GM12878 (cell line): ENCODE measurements at regions not wholly inside any gene's neighbourhood (a gene's known extent, or its start where the extent isn't known, plus 50 kb on each side); places are given as distances from the start of the nearest gene placed in this dataset.

Experiments
- ATAC-seq: fragments of 200-7000 bp; cut with Tn5 transposase; 3 replicates; pipeline ENCODE4 v1.9.1; 2020; ENCODE audit warnings: mild to moderate bottlenecking, moderate library complexity
- BruUV-seq: library from RNA; stranded (reverse); fragments of 400-500 nt; replicated peaks from 2 replicates; lab custom pipeline; 2021; lab: Mats Ljungman, UMichigan
- CTCF ChIA-PET: fragments of 300-600 bp; sonication (Branson Sonifier 250); formaldehyde crosslinking; extraction: SDS; loops from one replicate; lab custom pipeline; 2021; ENCODE audit warnings: inconsistent platforms; lab: Yijun Ruan, JAX
- POLR2A ChIA-PET: fragments of 350-600 bp; formaldehyde crosslinking; extraction: SDS; loops from one replicate; lab custom pipeline; 2021; ENCODE audit warnings: inconsistent platforms; lab: Charles Lee
- RAD21 ChIA-PET: fragments of 300-600 bp; sonication (Branson Sonifier 250); formaldehyde crosslinking; loops from one replicate; lab custom pipeline; 2023; ENCODE audit warnings: antibody characterized with exemption; ENCODE audit not compliant: unreplicated experiment; lab: Charles Lee
- SMC1A ChIA-PET: fragments of 300-600 bp; sonication (Branson Sonifier 250); formaldehyde crosslinking; loops from one replicate; lab custom pipeline; 2023; ENCODE audit not compliant: unreplicated experiment, uncharacterized antibody; lab: Charles Lee
- DNase-seq: peaks from one replicate; pipeline ENCODE4 v3.0.0-alpha.2; 2011; ENCODE audit warnings: low read depth, low spot score
- FAIRE-seq: peaks from 3 replicates; lab custom pipeline; 2011; peaks lifted over from hg19 to GRCh38; lab: Jason Lieb, UNC
- H2AFZ ChIP-seq: 2 replicates; pipeline ENCODE4 v1.6.0; 2011; ENCODE audit warnings: low read depth, low read length, control low read depth; ENCODE audit not compliant: control insufficient read depth
- H3K27ac ChIP-seq: 2 replicates; pipeline ENCODE4 v1.5.1; 2011; ENCODE audit warnings: control low read depth; ENCODE audit not compliant: control insufficient read depth, insufficient read depth
- H3K27me3 ChIP-seq, 2 experiments: replicated peaks in 1 of 2; 2 replicates each; pipeline versions ENCODE4 v1.6.0 to v1.6.1; 2011; ENCODE audit warnings: low read length in 1 of 2; ENCODE audit not compliant: control insufficient read depth in 2 of 2, insufficient read depth in 2 of 2
- H3K36me3 ChIP-seq, 2 experiments: 2 replicates each; pipeline ENCODE4 v1.5.1; 2011; ENCODE audit warnings: low read length in 1 of 2; ENCODE audit not compliant: control insufficient read depth in 2 of 2, insufficient read depth in 2 of 2
- H3K4me1 ChIP-seq: 2 replicates; pipeline ENCODE4 v1.6.1; 2011; ENCODE audit warnings: mild to moderate bottlenecking, low read length, moderate library complexity, mixed read lengths; ENCODE audit not compliant: control insufficient read depth, insufficient read depth
- H3K4me2 ChIP-seq: 2 replicates; pipeline ENCODE4 v1.6.0; 2011; ENCODE audit warnings: control low read depth; ENCODE audit not compliant: control insufficient read depth, insufficient read depth
- H3K4me3 ChIP-seq: fragments of 200-600 bp; sonication (generic); 2 replicates; pipeline ENCODE4 v1.5.1; 2016
- H3K79me2 ChIP-seq: 2 replicates; pipeline ENCODE4 v1.6.0; 2011; ENCODE audit warnings: low read length; ENCODE audit not compliant: control insufficient read depth, insufficient read depth
- H3K9ac ChIP-seq: 2 replicates; pipeline ENCODE4 v1.8.0; 2011; ENCODE audit warnings: low read length, control low read depth, mixed read lengths; ENCODE audit not compliant: control insufficient read depth, insufficient read depth
- H3K9me3 ChIP-seq: replicated peaks from 3 replicates; pipeline ENCODE4 v1.5.1; 2011; ENCODE audit warnings: mild to moderate bottlenecking, low read length; ENCODE audit not compliant: control insufficient read depth, insufficient read depth
- H4K20me1 ChIP-seq: 2 replicates; pipeline ENCODE4 v1.6.0; 2011; ENCODE audit not compliant: control insufficient read depth, insufficient read depth
- NFYA ChIP-seq: IDR thresholded peaks from 2 replicates; pipeline ENCODE4 v1.6.1; 2011; ENCODE audit warnings: low read depth, mild to moderate bottlenecking, low read length, improper control_type of control experiment, borderline replicate concordance
- POLR2AphosphoS5 ChIP-seq: IDR thresholded peaks from 2 replicates; pipeline ENCODE4 v1.6.1; 2011; ENCODE audit warnings: mild to moderate bottlenecking, low read length, inconsistent platforms
- ZNF207 ChIP-seq: fragments of 450-650 bp; IDR thresholded peaks from 2 replicates; pipeline ENCODE4 v1.6.1; 2014; ENCODE audit warnings: antibody characterized with exemption, mild to moderate bottlenecking, borderline replicate concordance
- WGBS: methylation state at CpG from one replicate; pipeline ENCODE4 v1.1.6; 2016; ENCODE audit warnings: low lambda C conversion rate; ENCODE audit not compliant: insufficient replicate concordance, insufficient coverage; ENCODE audit errors: missing lambda C conversion rate; 5-methylcytosine and 5-hydroxymethylcytosine counted together
- in situ Hi-C: fragments of 300-500 bp; cut with MboI; formaldehyde crosslinking; loops from 9 replicates; pipeline ENCODE4 v1.14.3; 2018; ENCODE audit warnings: mixed read lengths
- intact Hi-C: fragments of 100-400 bp; cut with micrococcal nuclease; formaldehyde crosslinking; loops from one replicate; pipeline ENCODE4 v1.14.2; 2022; ENCODE audit not compliant: unreplicated experiment
- TF ChIP-seq, protein P1 (sequence below): fragments of 150-350 bp; IDR thresholded peaks from 2 replicates; pipeline ENCODE4 v1.6.1; 2016; ENCODE audit warnings: low read depth, low read length

DNA sequence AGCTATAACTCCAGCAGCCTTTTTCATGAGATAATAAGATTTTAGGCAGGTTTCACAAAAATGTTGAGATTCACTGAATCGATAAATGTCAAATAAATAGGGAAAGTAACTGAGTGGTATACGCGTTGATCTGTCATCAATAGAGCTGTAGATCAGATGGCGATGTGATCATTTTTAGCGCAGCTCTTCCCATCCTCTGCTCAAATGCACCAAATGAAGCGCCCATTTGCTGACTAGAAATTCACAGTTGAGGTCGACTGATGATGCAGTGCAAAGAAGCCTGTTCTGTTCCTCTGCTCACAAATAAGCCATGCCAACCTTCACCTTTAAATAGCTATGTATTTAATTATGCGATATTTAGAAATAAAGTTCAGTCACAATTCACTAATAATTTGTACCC, 693.5 kb downstream of the ARHGAP15 start:
- H3K27me3 ChIP-seq = no peaks in the 10 kb centered on the region; a peak in 2 of 4 replicates
- no peak for TF ChIP-seq ZNF207
- TF ChIP-seq, protein P1, sequence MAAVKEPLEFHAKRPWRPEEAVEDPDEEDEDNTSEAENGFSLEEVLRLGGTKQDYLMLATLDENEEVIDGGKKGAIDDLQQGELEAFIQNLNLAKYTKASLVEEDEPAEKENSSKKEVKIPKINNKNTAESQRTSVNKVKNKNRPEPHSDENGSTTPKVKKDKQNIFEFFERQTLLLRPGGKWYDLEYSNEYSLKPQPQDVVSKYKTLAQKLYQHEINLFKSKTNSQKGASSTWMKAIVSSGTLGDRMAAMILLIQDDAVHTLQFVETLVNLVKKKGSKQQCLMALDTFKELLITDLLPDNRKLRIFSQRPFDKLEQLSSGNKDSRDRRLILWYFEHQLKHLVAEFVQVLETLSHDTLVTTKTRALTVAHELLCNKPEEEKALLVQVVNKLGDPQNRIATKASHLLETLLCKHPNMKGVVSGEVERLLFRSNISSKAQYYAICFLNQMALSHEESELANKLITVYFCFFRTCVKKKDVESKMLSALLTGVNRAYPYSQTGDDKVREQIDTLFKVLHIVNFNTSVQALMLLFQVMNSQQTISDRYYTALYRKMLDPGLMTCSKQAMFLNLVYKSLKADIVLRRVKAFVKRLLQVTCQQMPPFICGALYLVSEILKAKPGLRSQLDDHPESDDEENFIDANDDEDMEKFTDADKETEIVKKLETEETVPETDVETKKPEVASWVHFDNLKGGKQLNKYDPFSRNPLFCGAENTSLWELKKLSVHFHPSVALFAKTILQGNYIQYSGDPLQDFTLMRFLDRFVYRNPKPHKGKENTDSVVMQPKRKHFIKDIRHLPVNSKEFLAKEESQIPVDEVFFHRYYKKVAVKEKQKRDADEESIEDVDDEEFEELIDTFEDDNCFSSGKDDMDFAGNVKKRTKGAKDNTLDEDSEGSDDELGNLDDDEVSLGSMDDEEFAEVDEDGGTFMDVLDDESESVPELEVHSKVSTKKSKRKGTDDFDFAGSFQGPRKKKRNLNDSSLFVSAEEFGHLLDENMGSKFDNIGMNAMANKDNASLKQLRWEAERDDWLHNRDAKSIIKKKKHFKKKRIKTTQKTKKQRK = no peak
- no peak for TF ChIP-seq POLR2AphosphoS5
- TF ChIP-seq NFYA = no peak
- no peak overlapping the region for H3K27ac ChIP-seq
- SMC1A ChIA-PET = interaction anchor here (0.9 to 1.9 kb wide), 5 partner anchors 8 to 128 kb away, joined by 3 to 6 read pairs (median 4); no protein-coding TSS in a partner anchor
- H3K79me2 ChIP-seq = no peaks in the 10 kb centered on the region
- H3K9me3 ChIP-seq = no peaks in the 10 kb centered on the region
- BruUV-seq = no TSS peak
- ATAC-seq = no peak
- H3K36me3 ChIP-seq = no peaks in the 10 kb centered on the region
- in situ Hi-C loops = no loop called here
- CTCF ChIA-PET = interaction anchor here (0.7 kb wide), 1 partner anchor 507 kb away, joined by 3 read pairs; no protein-coding TSS in a partner anchor
- 65% methylated on average over 8 of the region's 8 CpGs for WGBS
- H4K20me1 ChIP-seq = no peaks in the 10 kb centered on the region
- no peaks in the 10 kb centered on the region for H3K4me1 ChIP-seq
- H2AFZ ChIP-seq = no peak overlapping the region
- RAD21 ChIA-PET = no interaction called here
- H3K4me3 ChIP-seq = no peak overlapping the region
- no peak for DNase-seq
- intact Hi-C loops = no loop called here
- no peak overlapping the region for H3K9ac ChIP-seq
- H3K4me2 ChIP-seq = no peak overlapping the region
- FAIRE-seq = no peak
- POLR2A ChIA-PET = interaction anchor here (0.6 kb wide), 1 partner anchor 234 kb away, joined by 3 read pairs; no protein-coding TSS in a partner anchor
